Forelimb muscle (tissue), 1 donor: ENCODE measurements at regions not wholly inside any gene's neighbourhood (a gene's known extent, or its start where the extent isn't known, plus 50 kb on each side); places are given as distances from the start of the nearest gene placed in this dataset.
"Not testable (repeated sequence)": the region's sequence is repeated elsewhere in the genome, so short reads cannot be mapped to it uniquely, and the experiment has no call there.

Experiments used
- DNase-seq: peaks from one replicate; pipeline ENCODE4 v3.0.0-alpha.2; 2013; ENCODE audit warnings: low read depth

GRCh38 chr7:121744877-121745276, 128.1 kb upstream of the PTPRZ1 start:
- no peak for DNase-seq

- DNase-seq, result no peak
Measured at GRCh38 chr7:121744319-121744718, 128.6 kb upstream of the PTPRZ1 start.

- DNase-seq, result no peak
Measured at GRCh38 chr7:121741896-121742295, 131.1 kb upstream of the PTPRZ1 start.

- DNase-seq, result no peak
Measured at GRCh38 chr7:121739465-121739864, 133.5 kb upstream of the PTPRZ1 start.

- DNase-seq, result no peak
Measured at GRCh38 chr7:121730869-121731268, 142.1 kb upstream of the PTPRZ1 start.

DNA sequence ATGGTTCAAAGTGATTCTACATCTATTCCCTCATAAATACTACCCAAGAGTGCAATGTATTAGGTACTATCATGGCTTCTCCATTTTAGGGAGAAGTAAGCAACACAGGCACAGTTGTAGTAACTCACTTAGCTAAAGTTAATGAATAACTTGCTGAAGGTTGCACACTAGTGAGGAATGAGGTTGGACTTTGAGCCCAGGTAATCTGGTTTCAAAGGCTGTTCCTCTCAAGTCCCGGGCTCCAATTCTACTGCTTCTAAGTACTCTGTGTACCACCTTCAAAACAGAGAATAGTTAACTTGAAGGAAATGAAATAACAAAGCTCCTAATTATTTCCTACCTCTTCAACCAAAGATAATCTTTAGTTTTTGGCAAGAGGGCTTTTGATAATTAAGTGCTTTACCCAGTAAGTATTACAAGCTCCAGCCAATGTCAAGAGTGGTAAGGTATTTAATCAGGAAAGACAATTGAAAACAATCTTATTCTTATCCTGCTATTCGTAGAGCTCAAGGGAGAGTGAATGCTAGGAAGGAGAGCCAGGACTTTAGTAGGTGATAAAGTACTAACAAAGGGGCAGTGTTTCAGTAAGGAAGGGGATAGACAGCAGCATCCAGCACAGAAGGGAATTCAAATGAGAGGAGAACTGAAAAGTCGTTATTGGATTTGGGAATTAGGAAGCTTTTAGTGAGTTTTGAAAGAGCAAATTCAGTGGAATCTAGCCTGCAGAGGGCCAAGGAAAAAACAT, 158.2 kb upstream of the PTPRZ1 start:
- DNase-seq, result no peak

- DNase-seq, result not testable (repeated sequence)
Measured at GRCh38 chr7:121712961-121713360, 160.0 kb upstream of the PTPRZ1 start.

DNA sequence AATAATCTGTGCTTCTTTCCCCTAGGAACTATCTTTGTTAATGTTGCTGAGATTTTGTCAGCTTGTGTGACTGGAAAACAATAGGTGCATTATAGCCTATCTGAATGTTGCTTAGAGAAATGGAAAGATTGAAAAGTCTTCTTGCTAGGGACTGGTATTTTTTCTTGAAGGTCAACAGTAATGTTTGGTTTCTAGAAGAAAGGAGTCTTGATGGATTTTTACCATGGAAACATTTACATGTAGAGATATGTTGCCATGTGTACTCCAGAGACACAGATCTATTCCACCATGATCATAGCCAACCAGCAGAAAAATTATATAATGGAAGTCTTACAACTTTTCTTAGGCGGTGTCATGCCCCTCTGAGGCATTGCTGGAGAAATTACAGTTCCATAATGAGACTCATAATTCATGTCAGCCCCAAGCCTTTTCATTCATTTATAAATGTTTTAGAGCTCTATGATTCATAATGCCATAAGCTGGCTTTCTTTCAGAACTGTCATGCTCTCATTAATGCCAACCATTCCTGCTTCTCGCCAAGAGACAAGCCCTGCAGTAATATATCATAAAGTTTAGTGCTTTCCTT, 175.1 kb upstream of the PTPRZ1 start:
- DNase-seq, result no peak

GRCh38 chr7:121696954-121697353, 176.0 kb upstream of the PTPRZ1 start:
- no peak for DNase-seq

GRCh38 chr7:121689749-121690148, 183.2 kb upstream of the PTPRZ1 start:
- DNase-seq, result no peak

DNA sequence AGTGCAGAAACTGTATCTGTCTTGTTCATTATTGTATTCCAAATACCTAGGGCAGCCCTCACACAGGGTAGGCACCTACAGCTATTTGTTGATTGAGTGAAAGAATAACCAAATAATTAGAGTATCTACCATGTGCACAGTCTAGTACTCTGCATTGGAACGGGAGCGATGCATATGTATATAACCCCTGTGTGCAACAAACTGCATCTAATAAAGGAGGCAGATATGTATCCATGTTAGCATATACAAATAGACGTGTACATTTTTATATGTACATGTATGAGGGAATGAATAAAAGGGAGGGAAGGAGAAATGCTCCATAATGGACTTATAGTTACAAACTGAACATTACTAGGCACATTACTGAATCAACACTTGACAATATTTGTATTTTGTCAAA, 191.3 kb upstream of the PTPRZ1 start:
- DNase-seq, result no peak

GRCh38 chr7:121676168-121676567, 196.8 kb upstream of the PTPRZ1 start:
- DNase-seq, result no peak

GRCh38 chr7:121674455-121674854, 198.5 kb upstream of the PTPRZ1 start:
- not testable (repeated sequence) for DNase-seq

- no peak for DNase-seq
Measured at GRCh38 chr7:121669144-121669543, 203.8 kb upstream of the PTPRZ1 start.

- DNase-seq, result no peak
Measured at GRCh38 chr7:121666306-121666705, 206.7 kb upstream of the PTPRZ1 start.

GRCh38 chr7:121643320-121643719, 229.6 kb upstream of the PTPRZ1 start:
- peak; percentile 1 for DNase-seq

DNA sequence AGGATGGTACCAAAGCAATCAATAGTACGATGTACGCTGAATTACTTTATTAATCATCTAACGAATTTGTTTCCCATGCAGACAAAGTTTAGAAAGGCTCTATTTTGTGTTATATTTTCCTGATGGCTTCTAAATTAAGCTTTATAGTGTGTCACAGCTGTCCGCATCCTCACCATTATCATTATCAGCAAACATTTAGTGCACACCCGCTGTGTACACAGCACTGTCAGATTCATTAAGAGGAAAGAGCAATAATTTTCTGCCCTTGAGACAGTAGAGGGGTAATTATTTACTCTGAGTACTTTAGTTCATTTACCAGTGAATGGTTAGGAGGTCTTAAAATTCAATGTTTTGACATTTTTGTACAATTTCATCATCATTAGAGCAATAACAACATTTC, 233.3 kb upstream of the PTPRZ1 start:
- no peak for DNase-seq

DNA sequence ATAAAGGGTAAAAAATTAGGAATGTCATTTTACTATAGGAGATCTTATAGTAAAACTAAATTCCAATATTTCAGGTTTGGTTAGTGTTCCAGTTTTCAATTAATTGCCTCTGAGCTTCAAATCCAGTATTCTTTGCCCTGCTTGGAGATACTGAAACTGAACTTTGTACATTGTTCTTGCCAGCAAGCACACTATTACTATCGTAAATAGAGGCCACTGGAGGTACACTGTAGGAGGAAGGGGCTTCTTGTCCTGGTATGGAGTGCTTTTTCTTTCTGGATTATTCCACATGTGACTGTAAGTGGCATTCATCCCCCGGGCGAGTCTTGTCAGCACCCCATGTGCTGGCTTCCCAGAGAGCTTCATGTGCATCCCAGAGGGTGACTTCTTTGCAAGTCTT, 234.7 kb upstream of the PTPRZ1 start:
- no peak for DNase-seq

- DNase-seq, result no peak
Measured at GRCh38 chr7:121634356-121634755, 238.2 kb upstream of the FAM3C start.

GRCh38 chr7:121633186-121633585, 237.1 kb upstream of the FAM3C start:
- DNase-seq, result no peak

GRCh38 chr7:121624958-121625357, 228.8 kb upstream of the FAM3C start:
- DNase-seq, result no peak

DNA sequence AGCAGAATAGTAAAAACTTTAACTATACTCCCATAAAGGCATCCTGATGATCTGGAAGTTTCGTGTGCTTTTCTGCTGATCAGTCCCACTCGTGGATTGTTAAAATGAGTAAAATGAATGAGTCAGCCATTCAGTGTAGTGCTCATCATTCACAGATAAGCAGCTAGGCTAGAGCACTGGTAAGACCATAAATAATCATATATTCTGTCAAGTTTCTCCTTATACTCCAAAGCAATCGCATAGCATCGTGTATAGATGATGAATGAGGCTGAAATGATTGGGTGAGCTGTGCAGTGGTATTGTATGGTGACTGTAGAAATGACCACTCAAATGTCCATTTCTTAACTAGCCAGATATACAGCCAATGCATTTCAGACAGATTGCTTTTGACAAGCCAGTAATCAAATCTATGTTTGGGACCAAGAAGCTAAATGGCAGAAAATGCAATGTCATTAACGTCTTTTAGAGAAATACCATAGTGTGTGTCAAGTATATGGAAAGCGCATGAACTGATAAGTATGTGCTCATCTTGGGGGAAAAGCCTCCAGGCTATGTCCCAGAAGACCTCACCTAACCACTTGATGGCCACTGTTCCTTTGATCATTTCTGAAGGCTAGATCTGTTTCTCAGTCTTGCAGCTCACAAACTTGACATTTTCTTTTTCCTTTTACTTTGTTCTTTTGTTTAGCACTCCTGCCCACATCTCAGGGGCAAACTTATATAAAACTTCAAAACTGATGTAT, 227.2 kb upstream of the FAM3C start:
- DNase-seq, result no peak

GRCh38 chr7:121621937-121622336, 225.8 kb upstream of the FAM3C start:
- no peak for DNase-seq
